ENCODE measurements at regions not wholly inside any gene's neighbourhood (a gene's known extent, or its start where the extent isn't known, plus 50 kb on each side); places are given as distances from the start of the nearest gene placed in this dataset.

DNA sequence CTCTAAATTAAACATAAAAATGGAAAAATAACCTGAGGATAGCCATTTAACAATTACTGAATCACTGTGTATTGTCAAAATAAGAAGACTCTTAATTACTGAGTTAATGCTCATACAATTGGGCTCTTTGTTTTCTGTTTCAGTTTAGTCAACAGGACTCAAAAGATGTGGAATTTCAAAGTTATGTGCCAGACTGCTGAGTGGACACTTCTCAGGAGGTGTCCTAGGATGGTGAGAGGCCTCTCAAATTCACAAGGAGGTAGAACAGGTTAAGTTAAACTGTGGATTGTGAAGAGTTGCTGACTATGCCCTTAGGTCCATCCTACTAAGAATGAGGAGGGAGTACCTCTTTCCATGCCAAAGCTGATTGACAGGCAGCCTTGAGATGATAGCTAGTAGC lies 157.7 kb upstream of the CHRM2 start:
- no peak for TF ChIP-seq FOXM1 (IDR thresholded peaks at IDR 0.05; ENCODE audit: borderline replicate concordance)
- TF ChIP-seq SP1 (IDR thresholded peaks at IDR 0.05) = no peak
- no peak for TF ChIP-seq ELF4 (IDR thresholded peaks at IDR 0.05)
- TF ChIP-seq BHLHE40 (IDR thresholded peaks at IDR 0.05; ENCODE audit: borderline replicate concordance) = no peak
- TF ChIP-seq FOXA1 (IDR thresholded peaks at IDR 0.05) = no peak
- TF ChIP-seq SUZ12 (IDR thresholded peaks at IDR 0.05) = no peak
- no peak for TF ChIP-seq HDGF (IDR thresholded peaks at IDR 0.05; ENCODE audit: borderline replicate concordance)
- TF ChIP-seq ZNF384 (IDR thresholded peaks at IDR 0.05) = no peak
- no peak for TF ChIP-seq LEF1 (IDR thresholded peaks at IDR 0.05; ENCODE audit: borderline replicate concordance)
- TF ChIP-seq ARNT (IDR thresholded peaks at IDR 0.05) = no peak
- no peak for TF ChIP-seq NFRKB (IDR thresholded peaks at IDR 0.05)
- TF ChIP-seq, protein P1, sequence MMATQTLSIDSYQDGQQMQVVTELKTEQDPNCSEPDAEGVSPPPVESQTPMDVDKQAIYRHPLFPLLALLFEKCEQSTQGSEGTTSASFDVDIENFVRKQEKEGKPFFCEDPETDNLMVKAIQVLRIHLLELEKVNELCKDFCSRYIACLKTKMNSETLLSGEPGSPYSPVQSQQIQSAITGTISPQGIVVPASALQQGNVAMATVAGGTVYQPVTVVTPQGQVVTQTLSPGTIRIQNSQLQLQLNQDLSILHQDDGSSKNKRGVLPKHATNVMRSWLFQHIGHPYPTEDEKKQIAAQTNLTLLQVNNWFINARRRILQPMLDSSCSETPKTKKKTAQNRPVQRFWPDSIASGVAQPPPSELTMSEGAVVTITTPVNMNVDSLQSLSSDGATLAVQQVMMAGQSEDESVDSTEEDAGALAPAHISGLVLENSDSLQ (IDR thresholded peaks at IDR 0.05) = no peak
- TF ChIP-seq FOXK2 (IDR thresholded peaks at IDR 0.05) = no peak

All from HEK293T (cell line).